Activated CD8-positive, alpha-beta memory T cell treated with anti-CD3 and anti-CD28 coated beads for 48 hours (primary cell): ENCODE measurements at regions not wholly inside any gene's neighbourhood (a gene's known extent, or its start where the extent isn't known, plus 50 kb on each side); places are given as distances from the start of the nearest gene placed in this dataset.

Source experiments
- DNase-seq, 3 experiments: peaks; one replicate each; pipeline ENCODE4 v3.0.0-alpha.2; 2020; ENCODE audit warnings: low read depth in 2 of 3, low spot score in 2 of 3

DNA sequence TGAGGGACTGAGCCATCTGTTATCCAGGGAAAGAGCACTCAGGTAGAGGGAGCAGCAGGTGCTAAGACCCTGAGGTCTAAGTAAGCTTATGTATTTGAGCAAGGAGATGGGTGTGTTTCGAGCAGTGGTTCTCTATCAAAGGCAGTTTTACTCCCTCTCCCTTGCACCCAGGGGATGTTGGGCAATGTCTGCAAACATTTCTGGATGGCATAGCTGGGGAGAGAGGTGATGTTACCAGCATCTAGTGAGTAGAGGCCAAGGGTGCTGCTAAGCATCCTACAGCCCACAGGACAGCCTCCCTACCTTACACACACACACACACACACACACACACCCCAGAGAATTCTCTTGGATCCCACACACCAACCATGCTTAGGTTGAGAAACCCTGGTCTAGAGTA, 221.0 kb upstream of the PWP1 start:
- no peak for DNase-seq

DNA sequence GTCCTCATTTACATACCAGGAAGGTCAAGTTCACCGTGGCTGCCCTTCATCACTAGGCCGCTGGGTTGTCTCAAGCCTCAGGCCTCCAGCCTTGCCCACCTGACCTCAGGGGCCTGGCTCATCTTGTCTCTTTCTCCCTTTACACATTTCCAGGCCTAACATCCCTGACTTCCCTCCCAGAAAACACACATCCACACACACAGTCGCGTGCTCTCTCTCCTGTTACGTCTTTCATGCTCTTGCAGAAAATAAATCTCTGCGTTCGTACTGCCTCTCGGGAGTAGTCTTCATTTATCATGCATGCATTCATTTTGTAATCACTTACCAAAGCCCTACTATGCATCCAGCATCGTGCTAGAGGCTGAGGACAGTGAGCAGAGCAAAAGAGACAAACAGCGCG, 220.0 kb upstream of the PWP1 start:
- DNase-seq, result no peak

DNA sequence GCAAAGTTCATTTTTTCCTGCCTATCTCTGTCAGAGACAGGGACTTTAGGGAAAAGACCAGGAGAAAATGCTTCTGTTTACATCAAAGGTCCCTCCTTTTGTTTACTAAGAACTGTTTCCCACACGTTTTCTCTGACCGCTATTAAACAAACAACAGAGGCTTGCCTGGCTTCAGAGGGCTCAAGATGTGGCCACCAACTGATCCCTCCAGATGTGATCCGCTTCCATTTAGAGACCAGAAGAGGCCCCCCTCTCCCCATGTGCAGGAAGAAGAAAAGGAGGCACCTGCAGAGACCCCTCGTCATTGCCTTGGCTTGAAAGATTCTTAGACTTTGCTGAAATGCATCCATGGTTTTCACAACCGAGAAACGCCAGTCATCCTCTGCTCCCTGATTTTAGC, 217.9 kb upstream of the PWP1 start:
- no peak for DNase-seq

DNA sequence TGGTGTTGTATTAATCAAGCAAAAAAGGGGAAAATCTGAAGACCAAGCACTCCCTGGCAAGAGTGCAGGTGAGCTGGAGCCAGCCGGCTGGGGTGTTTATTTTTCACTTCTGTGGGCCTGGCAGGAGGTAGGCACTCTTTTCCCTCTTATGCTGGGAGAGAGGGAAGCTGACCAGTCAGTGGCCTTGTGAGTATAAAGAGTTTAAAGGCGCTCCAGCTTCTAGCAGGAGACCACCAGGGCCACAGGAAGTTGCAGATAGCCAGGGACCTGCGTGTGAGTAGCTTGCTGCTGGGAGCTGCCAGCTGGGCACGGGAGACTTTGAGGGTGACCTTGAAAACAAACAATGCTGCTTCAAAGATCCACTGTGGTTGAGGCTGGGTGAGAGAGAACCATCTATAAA, 217.4 kb upstream of the PWP1 start:
- no peak for DNase-seq

DNA sequence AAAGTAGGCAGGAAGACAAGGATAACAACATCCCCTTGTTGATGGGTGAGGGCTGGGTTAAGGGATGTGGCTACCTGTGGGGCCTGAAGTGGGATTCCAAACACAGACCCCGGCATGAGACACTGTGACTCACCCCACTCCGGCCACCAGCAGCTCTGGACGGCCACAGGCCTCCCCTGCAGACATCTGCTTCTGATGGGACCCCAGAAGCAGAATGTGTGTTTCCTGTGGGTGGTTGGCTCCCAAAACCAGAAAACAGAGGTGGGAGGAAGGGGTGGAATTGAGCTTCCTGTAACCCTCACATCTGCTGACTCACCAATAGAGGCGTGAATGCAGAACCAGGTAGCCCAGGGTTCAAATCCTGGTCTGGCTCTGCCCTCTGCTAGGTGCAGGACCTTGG, 216.6 kb upstream of the PWP1 start:
- DNase-seq, result no peak

DNA sequence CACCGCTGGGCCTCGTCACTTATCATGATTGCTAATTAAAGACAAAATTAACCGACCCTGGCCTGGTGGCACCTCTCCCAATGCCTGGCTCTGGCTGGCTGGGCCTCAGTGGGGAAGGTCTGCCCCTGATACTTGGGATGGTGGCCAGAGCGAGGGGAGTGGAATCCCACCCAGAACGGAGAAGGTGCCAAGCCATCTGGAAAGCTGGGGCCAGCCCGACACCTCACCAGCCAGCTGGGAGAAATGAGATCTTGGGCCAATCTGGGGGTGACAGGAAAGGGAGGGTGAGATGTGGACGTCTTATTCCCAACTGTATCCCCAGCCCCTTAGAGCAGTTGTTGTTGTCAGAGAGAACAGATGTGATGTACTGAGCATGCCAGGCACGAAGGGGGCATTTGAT, 215.0 kb upstream of the PWP1 start:
- no peak for DNase-seq

DNA sequence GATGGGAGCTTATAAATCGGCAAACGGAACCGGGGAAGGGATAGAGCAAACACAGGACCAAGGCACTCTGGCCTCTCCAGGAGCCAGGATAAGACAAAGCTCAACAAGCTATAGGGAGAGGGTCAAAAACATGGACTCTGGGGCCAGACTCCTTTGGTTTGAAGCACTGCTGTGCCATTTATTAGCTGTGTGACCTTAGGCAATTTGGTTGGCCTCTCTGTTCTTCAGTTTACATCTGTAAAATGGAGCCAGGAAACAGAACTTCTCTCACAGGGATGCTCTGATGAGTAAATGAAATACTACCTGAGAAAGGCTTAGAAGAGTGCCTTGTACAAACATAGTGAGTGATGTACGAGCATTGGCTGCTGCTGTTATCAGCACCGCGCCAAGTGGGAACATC, 213.3 kb upstream of the PWP1 start:
- no peak for DNase-seq

DNA sequence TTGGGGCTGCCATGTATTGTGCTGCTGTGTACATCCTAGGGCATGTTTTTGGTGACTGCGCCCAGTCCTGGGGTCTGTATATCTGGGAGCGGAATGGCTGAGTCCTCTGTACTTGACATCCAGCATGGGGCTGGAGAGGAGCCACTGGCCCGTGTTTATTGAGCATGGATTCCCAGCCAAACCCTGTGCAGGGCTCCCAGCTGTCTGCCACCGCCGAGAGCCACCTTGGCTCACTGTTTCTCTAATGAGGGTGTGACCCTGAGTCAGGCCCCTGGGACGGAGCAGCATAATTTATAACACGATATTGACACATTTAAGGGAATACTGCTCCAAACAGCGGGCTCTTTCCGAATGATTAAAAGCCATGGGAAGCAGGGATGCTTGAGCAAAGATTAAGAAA, 211.5 kb upstream of the PWP1 start:
- no peak for DNase-seq

DNA sequence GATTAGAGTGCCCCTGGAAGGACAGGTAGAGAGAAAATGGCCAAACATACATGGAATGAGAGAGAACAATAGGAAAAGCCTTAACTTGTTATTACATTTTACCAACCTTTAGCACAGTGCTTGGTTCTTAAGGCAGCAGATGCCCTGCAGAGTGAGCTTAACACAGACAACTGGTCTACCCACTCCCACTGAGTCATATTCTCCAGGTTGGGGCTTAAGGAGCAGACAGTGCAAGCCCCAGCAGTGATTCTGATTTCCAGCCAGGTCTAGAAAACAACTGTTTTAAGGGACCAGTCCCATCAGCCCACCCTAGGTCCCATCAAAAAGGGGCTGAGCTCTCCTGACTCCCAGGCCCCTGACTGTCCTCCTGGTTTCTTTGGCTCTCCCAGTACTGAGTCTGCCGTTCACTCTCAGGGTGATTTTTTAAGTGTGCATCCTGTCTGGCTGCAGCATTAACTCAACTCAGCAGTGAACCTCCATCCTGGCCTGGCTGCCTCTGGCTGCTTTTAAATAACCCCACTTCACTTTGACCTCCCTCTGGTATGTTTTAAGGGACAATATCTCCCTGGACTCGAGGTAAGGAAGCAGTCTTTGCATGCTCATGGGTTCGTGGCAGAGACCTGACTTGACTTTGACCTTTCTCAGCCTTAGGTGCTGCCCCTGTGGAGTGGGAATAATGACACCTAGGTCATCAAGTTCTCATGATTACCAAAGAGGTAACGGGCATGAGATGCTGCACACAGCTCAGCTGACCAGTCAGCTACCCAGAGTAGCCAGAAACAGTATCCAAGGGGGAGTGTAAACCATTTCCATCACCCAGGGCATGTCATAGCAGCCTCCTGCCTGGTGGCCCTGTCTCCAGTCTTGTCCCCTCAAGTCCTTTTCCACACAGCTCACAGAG, 210.7 kb upstream of the PWP1 start:
- DNase-seq, result no peak

DNA sequence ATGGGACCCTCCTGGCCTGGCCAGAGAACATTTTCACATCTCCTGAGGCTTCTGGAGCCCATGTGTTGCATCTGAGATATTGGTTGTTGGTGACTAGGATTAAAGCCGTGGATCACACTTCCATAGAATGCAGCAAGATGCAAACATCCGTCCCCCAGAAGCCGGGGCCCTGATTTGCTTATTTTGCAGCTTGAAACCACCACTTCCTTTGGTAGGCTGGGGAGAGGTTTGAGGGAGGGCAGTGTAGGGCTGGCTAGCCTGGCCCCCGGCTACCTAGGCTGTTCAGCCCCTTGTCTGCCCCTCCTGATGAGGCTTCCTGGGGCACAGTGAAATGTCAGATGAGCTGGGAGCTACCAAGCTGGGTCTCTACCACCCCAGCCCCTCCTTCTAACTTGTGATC, 209.7 kb upstream of the PWP1 start:
- no peak for DNase-seq

DNA sequence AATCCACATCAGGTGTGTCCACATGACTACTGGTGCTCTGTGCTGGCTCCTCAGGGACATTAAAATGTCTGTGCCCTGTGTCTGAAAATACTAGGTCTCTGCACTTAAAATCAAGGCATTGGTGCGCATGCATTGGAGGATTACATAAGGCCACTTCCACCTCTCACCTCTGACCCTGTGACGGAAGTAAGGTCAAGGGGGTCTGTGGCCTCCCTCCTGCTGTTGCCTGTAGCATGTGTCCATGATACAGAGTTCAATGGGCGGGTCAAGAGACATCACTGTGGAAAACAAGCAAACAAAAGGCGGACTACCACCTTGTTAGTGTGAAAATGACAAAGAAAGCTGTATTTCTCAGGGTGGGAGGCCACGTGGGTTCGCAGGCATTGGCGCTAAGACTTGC, 208.6 kb upstream of the PWP1 start:
- no peak for DNase-seq

DNA sequence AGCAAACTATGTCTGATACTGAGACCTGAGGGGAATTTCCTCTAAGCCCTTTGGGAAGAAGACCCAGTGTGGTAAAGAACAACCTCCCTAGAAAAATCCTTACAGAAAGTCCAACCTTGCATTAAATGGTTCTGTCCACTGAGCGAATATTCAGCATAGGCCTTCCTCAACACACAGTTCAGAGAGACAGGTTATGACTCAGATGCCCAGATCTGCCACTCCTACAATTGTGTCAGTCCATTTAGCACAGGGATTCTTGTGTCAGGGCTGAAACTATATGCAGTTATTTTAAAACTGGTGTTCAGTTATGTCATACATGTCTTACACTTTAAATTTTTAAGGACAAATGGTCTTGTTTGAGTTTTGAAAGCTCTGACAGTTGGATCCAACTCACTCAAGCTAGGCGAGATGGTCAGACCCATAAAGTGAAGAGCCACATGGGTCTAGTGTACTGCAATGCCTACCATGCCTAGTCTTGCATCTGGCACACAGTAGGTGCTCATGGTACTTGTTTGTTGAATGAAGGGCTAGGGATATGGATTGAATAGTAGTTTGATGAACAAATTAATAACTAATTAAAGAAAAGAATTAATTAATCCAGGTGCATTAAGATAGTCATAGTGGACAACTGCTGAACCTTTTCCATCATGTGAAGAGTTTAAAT, 207.5 kb upstream of the PWP1 start:
- DNase-seq, result no peak

DNA sequence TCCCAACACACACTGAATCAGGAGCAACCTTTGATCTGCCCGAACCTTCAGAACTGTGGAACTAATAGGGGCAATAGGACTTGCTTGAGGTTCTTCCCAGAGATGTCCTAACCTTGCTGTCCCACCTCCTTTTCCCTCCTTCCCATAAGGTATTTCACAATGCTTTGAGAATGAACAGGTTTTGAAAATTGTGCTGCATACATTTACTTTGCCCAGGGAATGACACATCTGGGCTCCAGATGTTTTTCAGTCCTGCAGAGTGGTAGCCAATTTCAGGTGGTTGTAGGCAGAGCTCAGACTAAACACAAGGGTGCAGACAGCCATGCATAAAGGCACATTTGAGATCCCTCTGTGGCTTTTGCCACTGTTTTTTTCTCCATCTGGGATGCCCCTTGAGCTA, 206.7 kb upstream of the PWP1 start:
- no peak for DNase-seq

DNA sequence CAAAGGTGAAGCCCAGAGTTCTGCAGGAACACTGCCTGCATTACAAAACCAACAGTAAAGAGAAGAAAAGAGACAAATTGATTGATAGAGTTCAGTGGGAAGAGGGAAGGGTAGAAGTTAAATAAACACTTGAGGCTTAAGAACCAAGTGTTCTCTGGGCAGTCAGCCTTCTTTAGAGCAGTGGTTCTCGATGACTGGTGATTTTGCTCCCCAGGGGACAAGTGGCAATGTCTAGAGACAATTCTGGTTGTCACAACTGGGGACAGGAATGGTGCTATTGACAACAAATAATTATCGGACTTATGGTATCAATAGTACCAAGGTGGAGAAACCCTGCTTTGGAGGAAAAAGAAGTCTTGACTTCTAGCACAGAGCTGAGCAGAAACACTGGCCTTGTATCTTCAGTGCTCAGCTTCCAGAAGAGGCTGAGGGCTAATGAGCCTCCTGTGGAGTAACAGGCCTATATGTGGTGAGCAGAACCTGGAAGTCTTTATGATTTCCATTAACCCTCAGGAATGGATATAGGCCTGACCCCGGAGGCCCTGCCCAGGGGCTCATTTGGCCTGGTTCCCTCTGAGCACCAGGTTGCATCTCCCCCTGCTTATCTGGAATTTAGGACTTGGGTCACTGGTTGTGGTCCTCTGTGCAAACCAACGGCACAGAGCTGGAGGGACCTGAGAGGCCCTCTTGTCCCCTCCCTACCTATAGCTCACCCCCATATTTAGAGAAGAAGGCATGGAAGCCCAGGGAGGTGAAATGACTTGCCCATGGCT, 204.6 kb upstream of the PWP1 start:
- DNase-seq, result no peak

DNA sequence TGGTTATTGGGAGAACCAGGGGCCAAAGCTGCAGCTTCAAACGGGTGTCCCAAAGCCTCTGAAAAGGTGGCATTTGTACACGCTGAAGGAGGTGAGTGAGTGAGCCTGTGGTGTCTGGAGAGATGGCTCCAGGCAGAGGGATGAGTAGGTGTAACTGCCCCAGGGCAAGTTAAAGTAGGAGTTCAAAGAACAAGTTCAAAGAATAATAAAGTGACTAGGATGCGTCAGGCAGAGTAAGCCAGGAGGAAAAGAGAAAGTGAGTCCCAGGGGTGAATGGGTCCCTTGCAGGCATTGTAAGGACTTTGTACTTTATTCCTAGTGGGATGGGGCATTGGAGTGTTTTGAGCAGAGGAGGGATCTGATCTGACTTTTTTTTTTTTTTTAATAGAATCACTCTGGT, 201.4 kb upstream of the PWP1 start:
- DNase-seq, result no peak

DNA sequence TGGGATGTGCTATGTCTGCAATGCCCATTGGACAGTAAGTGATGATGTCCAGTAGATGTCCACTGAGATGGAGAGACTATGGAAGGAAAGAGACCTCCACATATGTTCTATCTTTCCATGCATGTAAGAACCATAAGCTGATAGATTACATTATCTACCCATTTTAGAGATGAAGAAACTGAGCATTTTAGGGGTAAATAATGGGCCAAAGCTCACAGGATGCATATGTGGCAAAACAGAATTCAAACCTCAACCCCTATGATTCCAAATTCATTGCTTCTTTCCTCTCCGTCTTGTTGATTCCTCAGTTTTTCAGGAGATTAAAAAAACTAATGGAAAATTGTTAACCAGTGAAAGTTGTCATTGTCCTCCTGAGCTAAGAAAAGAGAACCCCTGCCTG, 200.7 kb upstream of the PWP1 start:
- DNase-seq, result no peak

DNA sequence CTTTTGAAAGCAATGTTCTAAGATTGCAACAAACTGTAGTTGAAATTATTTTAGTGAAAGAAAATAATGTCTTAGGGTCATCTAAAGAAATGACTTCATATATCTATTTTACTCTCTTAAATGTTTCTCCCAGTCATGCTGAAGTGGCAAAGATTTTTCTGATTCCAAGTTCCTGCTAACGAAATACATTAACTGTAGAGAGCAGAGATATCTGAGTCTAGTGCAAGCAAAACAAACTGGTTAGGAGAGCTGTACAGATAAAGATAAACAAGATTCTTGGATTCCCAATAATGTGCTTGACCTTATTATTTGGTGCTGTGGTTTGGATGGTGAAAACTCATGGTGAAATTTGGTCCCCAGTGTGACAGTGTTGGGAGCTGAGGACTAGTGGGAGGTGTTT, 199.9 kb upstream of the PWP1 start:
- DNase-seq, result no peak

DNA sequence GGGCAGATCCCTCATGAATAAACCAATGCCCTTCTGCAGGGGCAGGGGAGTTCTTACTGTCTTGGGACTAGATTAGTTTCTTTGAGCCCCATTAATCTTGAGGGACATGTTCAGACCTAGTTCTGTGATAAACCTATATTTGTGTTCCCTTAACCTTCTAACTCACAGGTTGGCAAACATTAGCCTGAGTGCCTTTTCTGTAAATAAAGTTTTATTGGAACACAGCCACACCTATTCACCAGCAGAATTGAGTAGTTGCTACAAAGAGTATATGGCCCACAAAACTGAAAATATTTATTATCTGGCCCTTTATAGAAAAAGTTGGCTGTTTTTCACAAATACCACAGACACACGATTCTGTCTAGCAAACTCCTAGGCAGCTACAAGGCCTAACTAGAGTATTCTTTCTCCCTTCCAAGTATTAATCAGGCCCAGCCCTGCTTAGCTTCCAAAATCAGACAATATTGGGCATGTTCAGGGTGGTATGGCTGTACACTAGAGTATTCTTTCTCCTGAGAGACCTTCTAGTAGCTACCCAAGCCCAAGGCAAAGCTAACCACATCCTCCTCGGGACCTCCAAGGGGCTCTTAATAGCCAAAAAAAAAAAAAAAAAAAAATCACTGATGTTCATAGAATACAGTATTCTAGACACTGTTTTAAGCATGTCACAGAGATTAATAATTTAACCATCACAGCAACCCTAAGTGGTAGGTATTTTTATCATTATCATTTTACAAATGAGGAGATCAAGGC, 199.3 kb upstream of the PWP1 start:
- DNase-seq, result no peak

DNA sequence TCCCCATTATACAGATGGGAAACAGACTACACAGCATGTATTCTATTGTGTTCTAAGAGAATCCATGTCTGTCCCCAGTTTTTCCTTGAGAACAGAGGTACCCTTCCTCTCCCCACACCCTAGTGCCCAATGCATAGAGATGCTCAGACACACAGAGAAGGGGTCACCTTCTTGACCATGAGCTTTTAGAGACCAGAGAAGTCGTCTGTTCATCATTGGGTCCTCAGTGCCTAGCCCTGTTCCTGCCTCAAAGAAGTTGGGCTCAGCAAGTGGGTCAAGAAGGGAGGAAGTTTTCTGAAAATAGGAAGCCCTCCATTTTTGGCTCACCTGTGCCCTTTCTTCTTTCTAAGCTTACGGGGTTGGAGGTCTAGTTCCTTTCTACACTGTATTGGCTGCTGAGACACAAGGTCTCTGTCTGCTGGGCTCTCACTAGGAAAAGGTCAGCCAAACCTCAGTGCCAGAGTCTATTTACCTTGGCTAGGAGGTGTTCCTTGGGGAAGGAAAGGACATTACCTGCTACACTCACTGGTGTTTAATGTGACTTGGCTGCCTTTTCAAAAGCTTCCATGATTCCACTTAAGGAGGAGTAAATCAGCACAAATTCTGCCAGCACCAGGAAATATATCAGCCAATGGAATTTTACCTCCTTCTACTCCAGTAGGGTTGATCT, 198.5 kb upstream of the PWP1 start:
- DNase-seq, result no peak

DNA sequence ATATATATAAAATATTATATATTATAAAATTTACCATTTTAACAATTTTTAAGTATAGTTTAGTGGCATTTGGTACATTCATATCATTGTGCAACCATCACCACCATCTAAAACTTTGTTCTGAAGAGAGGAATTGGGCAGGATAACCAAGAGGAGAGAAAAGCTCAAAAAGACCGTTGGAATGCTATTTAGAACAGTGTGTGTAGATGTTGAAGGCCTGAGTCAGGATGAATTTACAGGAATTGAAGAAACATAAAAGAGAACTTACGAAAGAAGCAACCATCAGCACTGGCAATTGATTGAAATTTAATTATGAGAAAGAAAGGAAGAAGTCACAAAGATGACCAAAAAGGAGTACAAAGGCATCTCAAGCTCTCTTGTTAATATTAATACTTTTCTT, 196.9 kb upstream of the PWP1 start:
- no peak for DNase-seq

DNA sequence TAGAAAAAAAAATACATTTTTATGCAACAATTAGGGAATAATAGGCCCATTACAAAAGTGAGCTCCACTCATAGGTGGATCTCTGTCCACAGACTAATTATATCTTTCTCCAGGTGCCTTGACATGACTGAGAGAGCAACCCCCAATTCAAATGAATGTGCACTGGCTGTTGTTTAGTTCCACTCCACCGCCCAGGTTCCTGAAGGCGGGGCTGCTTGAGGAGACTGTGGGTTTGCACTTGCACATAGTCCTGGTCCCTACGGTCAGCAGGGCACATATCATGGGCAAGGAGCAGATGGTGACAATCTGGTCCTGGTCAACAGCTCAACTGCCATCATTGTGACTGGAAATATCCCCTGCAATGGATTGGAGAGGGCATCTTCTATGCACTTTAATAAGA, 195.6 kb upstream of the PWP1 start:
- no peak for DNase-seq
